ENCODE measurements at regions not wholly inside any gene's neighbourhood (a gene's known extent, or its start where the extent isn't known, plus 50 kb on each side); places are given as distances from the start of the nearest gene placed in this dataset.

DNA sequence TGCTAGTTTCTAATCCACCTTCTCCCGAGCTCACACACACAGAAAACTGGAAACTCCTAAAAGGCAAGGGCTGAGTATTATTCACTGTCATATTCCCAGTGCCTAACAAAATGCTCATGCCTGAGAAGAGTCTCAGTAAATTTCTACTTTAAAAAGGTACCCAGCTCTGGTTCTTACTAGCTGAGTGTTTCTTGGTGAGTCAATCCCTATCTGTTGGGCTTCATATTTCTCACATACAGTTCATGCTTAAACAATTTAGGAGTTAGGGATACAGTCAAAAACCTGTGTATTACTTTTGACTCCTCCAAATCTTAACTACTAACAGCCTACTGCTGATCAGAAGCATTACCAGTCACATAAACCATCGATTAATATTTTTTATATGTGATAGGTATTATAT is 204.9 kb downstream of the EN1 start:
- Histone ChIP-seq H3K9ac (ENCODE audit: control insufficient read depth, insufficient read depth, low read length) (no peak overlapping the region), H3K27ac (ENCODE audit: control insufficient read depth, insufficient read depth) (no peak overlapping the region), H3K9me3 (replicated peaks; ENCODE audit: control insufficient read depth, insufficient read depth, low read length) (no peaks in the 10 kb centered on the region), H3K79me2 (ENCODE audit: control insufficient read depth, insufficient read depth, low read length) (no peaks in the 10 kb centered on the region), H2AFZ (ENCODE audit: control insufficient read depth, low read depth, low read length) (no peak overlapping the region), H3K4me2 (ENCODE audit: control insufficient read depth, insufficient read depth) (no peak overlapping the region), H3K4me1 (ENCODE audit: control insufficient read depth, insufficient read depth, low read length) (no peaks in the 10 kb centered on the region), H4K20me1 (ENCODE audit: control insufficient read depth, insufficient read depth) (no peaks in the 10 kb centered on the region), H3K27me3 (replicated peaks in 1 of 2; ENCODE audit: control insufficient read depth in 2 of 2, insufficient read depth in 2 of 2, low read length in 1 of 2) (no peaks in the 10 kb centered on the region), H3K4me3 (no peak overlapping the region), H3K36me3 (ENCODE audit: control insufficient read depth in 2 of 2, insufficient read depth in 2 of 2, low read length in 1 of 2) (no peaks in the 10 kb centered on the region)
- no peak for ATAC-seq
- RAD21 ChIA-PET (ENCODE audit: unreplicated experiment), result no interaction called here
- DNase-seq (ENCODE audit: low read depth, low spot score), result no peak
- POLR2A ChIA-PET, result no interaction called here
- no TSS peak for BruUV-seq (replicated peaks)
- CTCF ChIA-PET, result no interaction called here
- intact Hi-C loops (cut with micrococcal nuclease; ENCODE audit: unreplicated experiment) (no loop called here), in situ Hi-C loops (cut with MboI) (no loop called here)
- no peak for FAIRE-seq
- SMC1A ChIA-PET (ENCODE audit: uncharacterized antibody, unreplicated experiment), result no interaction called here
- 2% methylated on average over 2 of the region's 2 CpGs for WGBS (ENCODE audit: insufficient coverage, insufficient replicate concordance, low lambda C conversion rate, missing lambda C conversion rate)
- TF ChIP-seq, protein P1, sequence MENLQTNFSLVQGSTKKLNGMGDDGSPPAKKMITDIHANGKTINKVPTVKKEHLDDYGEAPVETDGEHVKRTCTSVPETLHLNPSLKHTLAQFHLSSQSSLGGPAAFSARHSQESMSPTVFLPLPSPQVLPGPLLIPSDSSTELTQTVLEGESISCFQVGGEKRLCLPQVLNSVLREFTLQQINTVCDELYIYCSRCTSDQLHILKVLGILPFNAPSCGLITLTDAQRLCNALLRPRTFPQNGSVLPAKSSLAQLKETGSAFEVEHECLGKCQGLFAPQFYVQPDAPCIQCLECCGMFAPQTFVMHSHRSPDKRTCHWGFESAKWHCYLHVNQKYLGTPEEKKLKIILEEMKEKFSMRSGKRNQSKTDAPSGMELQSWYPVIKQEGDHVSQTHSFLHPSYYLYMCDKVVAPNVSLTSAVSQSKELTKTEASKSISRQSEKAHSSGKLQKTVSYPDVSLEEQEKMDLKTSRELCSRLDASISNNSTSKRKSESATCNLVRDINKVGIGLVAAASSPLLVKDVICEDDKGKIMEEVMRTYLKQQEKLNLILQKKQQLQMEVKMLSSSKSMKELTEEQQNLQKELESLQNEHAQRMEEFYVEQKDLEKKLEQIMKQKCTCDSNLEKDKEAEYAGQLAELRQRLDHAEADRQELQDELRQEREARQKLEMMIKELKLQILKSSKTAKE (IDR thresholded peaks at IDR 0.05; ENCODE audit: low read depth, poor library complexity, severe bottlenecking), result no peak
- no peak for TF ChIP-seq DPF2 (IDR thresholded peaks at IDR 0.05)
- no peak for TF ChIP-seq CBFB (IDR thresholded peaks at IDR 0.05; ENCODE audit: low read depth)
- TF ChIP-seq RAD21 (IDR thresholded peaks at IDR 0.05; ENCODE audit: insufficient read depth, low read depth, low read length), result no peak
- TF ChIP-seq SUPT20H (IDR thresholded peaks at IDR 0.05; ENCODE audit: borderline replicate concordance, control insufficient read depth, low read depth, low read length), result no peak
- TF ChIP-seq SP1 (IDR thresholded peaks at IDR 0.05; ENCODE audit: low read depth, low read length), result no peak
- no peak for TF ChIP-seq LARP7 (IDR thresholded peaks at IDR 0.05)
- no peak for TF ChIP-seq TARDBP (IDR thresholded peaks at IDR 0.05; ENCODE audit: borderline replicate concordance)
- TF ChIP-seq, protein P2, sequence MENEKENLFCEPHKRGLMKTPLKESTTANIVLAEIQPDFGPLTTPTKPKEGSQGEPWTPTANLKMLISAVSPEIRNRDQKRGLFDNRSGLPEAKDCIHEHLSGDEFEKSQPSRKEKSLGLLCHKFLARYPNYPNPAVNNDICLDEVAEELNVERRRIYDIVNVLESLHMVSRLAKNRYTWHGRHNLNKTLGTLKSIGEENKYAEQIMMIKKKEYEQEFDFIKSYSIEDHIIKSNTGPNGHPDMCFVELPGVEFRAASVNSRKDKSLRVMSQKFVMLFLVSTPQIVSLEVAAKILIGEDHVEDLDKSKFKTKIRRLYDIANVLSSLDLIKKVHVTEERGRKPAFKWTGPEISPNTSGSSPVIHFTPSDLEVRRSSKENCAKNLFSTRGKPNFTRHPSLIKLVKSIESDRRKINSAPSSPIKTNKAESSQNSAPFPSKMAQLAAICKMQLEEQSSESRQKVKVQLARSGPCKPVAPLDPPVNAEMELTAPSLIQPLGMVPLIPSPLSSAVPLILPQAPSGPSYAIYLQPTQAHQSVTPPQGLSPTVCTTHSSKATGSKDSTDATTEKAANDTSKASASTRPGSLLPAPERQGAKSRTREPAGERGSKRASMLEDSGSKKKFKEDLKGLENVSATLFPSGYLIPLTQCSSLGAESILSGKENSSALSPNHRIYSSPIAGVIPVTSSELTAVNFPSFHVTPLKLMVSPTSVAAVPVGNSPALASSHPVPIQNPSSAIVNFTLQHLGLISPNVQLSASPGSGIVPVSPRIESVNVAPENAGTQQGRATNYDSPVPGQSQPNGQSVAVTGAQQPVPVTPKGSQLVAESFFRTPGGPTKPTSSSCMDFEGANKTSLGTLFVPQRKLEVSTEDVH (IDR thresholded peaks at IDR 0.05; ENCODE audit: low read depth, partially characterized antibody), result no peak
- TF ChIP-seq, protein P3, sequence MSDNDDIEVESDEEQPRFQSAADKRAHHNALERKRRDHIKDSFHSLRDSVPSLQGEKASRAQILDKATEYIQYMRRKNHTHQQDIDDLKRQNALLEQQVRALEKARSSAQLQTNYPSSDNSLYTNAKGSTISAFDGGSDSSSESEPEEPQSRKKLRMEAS (IDR thresholded peaks at IDR 0.05; ENCODE audit: low read depth, low read length), result no peak
- TF ChIP-seq ZNF687 (IDR thresholded peaks at IDR 0.05), result no peak
- no peak for TF ChIP-seq PAX8 (IDR thresholded peaks at IDR 0.05)
- TF ChIP-seq, protein P4, sequence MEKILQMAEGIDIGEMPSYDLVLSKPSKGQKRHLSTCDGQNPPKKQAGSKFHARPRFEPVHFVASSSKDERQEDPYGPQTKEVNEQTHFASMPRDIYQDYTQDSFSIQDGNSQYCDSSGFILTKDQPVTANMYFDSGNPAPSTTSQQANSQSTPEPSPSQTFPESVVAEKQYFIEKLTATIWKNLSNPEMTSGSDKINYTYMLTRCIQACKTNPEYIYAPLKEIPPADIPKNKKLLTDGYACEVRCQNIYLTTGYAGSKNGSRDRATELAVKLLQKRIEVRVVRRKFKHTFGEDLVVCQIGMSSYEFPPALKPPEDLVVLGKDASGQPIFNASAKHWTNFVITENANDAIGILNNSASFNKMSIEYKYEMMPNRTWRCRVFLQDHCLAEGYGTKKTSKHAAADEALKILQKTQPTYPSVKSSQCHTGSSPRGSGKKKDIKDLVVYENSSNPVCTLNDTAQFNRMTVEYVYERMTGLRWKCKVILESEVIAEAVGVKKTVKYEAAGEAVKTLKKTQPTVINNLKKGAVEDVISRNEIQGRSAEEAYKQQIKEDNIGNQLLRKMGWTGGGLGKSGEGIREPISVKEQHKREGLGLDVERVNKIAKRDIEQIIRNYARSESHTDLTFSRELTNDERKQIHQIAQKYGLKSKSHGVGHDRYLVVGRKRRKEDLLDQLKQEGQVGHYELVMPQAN (conservative IDR thresholded peaks at IDR 0.05), result no peak

Data from GM12878 (cell line).